Smooth muscle cell (in vitro differentiated cells): ENCODE measurements at regions not wholly inside any gene's neighbourhood (a gene's known extent, or its start where the extent isn't known, plus 50 kb on each side); places are given as distances from the start of the nearest gene placed in this dataset.

Source experiments
- DNase-seq: peaks from one replicate; lab custom pipeline; 2025; ENCODE audit not compliant: unreplicated experiment; lab: John Stamatoyannopoulos, UW
- H2AFZ ChIP-seq: fragments of 200-600 bp; sonication (generic); 2 replicates; pipeline ENCODE4 v1.6.0; 2016; ENCODE audit warnings: antibody characterized with exemption, low read depth, mild to moderate bottlenecking
- H3F3A ChIP-seq: fragments of 200-600 bp; sonication (generic); 2 replicates; pipeline ENCODE4 v1.6.0; 2017; ENCODE audit warnings: antibody characterized with exemption, low read depth
- H3K27ac ChIP-seq: fragments of 200-600 bp; sonication (generic); 2 replicates; pipeline ENCODE4 v1.5.1; 2016; ENCODE audit warnings: low read depth, mild to moderate bottlenecking
- H3K27me3 ChIP-seq: fragments of 200-600 bp; sonication (generic); 2 replicates; pipeline ENCODE4 v1.6.1; 2016; ENCODE audit warnings: low read depth, mild to moderate bottlenecking
- H3K36me3 ChIP-seq: fragments of 200-600 bp; sonication (generic); 2 replicates; pipeline ENCODE4 v1.5.1; 2016; ENCODE audit warnings: low read depth
- H3K4me1 ChIP-seq: fragments of 200-600 bp; sonication (generic); 2 replicates; pipeline ENCODE4 v1.5.1; 2016; ENCODE audit warnings: low read depth
- H3K4me2 ChIP-seq: fragments of 200-600 bp; sonication (generic); 2 replicates; pipeline ENCODE4 v1.6.0; 2016; ENCODE audit warnings: mild to moderate bottlenecking
- H3K4me3 ChIP-seq: fragments of 200-600 bp; sonication (generic); 2 replicates; pipeline ENCODE4 v1.5.1; 2016; ENCODE audit warnings: mild to moderate bottlenecking
- H3K79me2 ChIP-seq: fragments of 200-600 bp; sonication (generic); 2 replicates; pipeline ENCODE4 v1.6.0; 2016; ENCODE audit warnings: low read depth, mild to moderate bottlenecking
- H3K9ac ChIP-seq: fragments of 200-600 bp; sonication (generic); 2 replicates; pipeline ENCODE4 v1.6.0; 2016; ENCODE audit warnings: low read depth
- H3K9me3 ChIP-seq: fragments of 200-600 bp; sonication (generic); replicated peaks from 2 replicates; pipeline ENCODE4 v1.5.1; 2016; ENCODE audit warnings: low read depth
- H4K20me1 ChIP-seq: fragments of 200-600 bp; sonication (generic); 2 replicates; pipeline ENCODE4 v1.6.0; 2016; ENCODE audit warnings: low read depth
- CTCF ChIP-seq: fragments of 200-600 bp; sonication (generic); IDR thresholded peaks from 2 replicates; pipeline ENCODE4 v1.5.1; 2017; ENCODE audit warnings: borderline replicate concordance, mild to moderate bottlenecking, antibody characterized with exemption; ENCODE audit not compliant: insufficient read depth, poor library complexity, severe bottlenecking
- WGBS: methylation state at CpG from one replicate; pipeline ENCODE4 v1.1.7; 2016; ENCODE audit warnings: low lambda C conversion rate; 5-methylcytosine and 5-hydroxymethylcytosine counted together

- Histone ChIP-seq H3F3A (no peaks in the 10 kb centered on the region), H3K27me3 (no peaks in the 10 kb centered on the region), H3K9me3 (no peaks in the 10 kb centered on the region), H3K4me2 (no peak overlapping the region), H3K27ac (no peak overlapping the region), H3K4me3 (no peak overlapping the region), H3K4me1 (no peaks in the 10 kb centered on the region), H2AFZ (no peak overlapping the region), H3K9ac (no peak overlapping the region), H3K36me3 (no peaks in the 10 kb centered on the region), H4K20me1 (no peaks in the 10 kb centered on the region), H3K79me2 (no peaks in the 10 kb centered on the region)
- 94% methylated on average over 2 of the region's 2 CpGs for WGBS
- no peak for TF ChIP-seq CTCF
- no peak for DNase-seq
Measured at GRCh38 chr6:82086944-82087343, 160.6 kb downstream of the IBTK start.

- 60% methylated on average over 5 of the region's 5 CpGs for WGBS
Measured at GRCh38 chr6:82085701-82086100, 161.8 kb downstream of the IBTK start.

GRCh38 chr6:82084324-82084920 lies 163.1 kb downstream of the IBTK start:
- Histone ChIP-seq H3F3A (no peaks in the 10 kb centered on the region), H3K9me3 (no peaks in the 10 kb centered on the region), H3K4me1 (no peaks in the 10 kb centered on the region), H3K27ac (no peak overlapping the region), H4K20me1 (no peaks in the 10 kb centered on the region), H3K79me2 (no peaks in the 10 kb centered on the region), H3K9ac (no peak overlapping the region), H2AFZ (no peak overlapping the region), H3K4me3 (no peak overlapping the region), H3K27me3 (no peaks in the 10 kb centered on the region), H3K36me3 (no peaks in the 10 kb centered on the region), H3K4me2 (no peak overlapping the region)
- 78% methylated on average over 2 of the region's 2 CpGs for WGBS
- TF ChIP-seq CTCF = no peak
- no peak for DNase-seq

More at GRCh38 chr6:82085701-82086100, 161.8 kb downstream of the IBTK start:
- H3K9me3 ChIP-seq = no peaks in the 10 kb centered on the region
- no peaks in the 10 kb centered on the region for H4K20me1 ChIP-seq
- H3K36me3 ChIP-seq = no peaks in the 10 kb centered on the region
- no peaks in the 10 kb centered on the region for H3K27me3 ChIP-seq
- no peaks in the 10 kb centered on the region for H3K79me2 ChIP-seq
- no peak overlapping the region for H3K4me2 ChIP-seq
- H3K4me1 ChIP-seq = no peaks in the 10 kb centered on the region
- H3K4me3 ChIP-seq = no peak overlapping the region
- H2AFZ ChIP-seq = no peak overlapping the region
- DNase-seq = no peak
- H3K27ac ChIP-seq = no peak overlapping the region
- no peak for TF ChIP-seq CTCF
- H3K9ac ChIP-seq = no peak overlapping the region
- no peaks in the 10 kb centered on the region for H3F3A ChIP-seq

- H3K36me3 ChIP-seq = no peaks in the 10 kb centered on the region
- H2AFZ ChIP-seq = no peak overlapping the region
- H3K27me3 ChIP-seq = no peaks in the 10 kb centered on the region
- DNase-seq = no peak
- H3K4me2 ChIP-seq = no peak overlapping the region
- H3K9ac ChIP-seq = no peak overlapping the region
- H3F3A ChIP-seq = no peaks in the 10 kb centered on the region
- no peaks in the 10 kb centered on the region for H3K4me1 ChIP-seq
- H3K27ac ChIP-seq = no peak overlapping the region
- WGBS = 81% methylated on average over 1 of the region's 1 CpG
- H3K9me3 ChIP-seq = no peaks in the 10 kb centered on the region
- TF ChIP-seq CTCF = no peak
- H3K79me2 ChIP-seq = no peaks in the 10 kb centered on the region
- H4K20me1 ChIP-seq = no peaks in the 10 kb centered on the region
- no peak overlapping the region for H3K4me3 ChIP-seq
Measured at GRCh38 chr6:82083646-82084045, 163.9 kb downstream of the IBTK start.
